H1 (cell line): ENCODE measurements at regions not wholly inside any gene's neighbourhood (a gene's known extent, or its start where the extent isn't known, plus 50 kb on each side); places are given as distances from the start of the nearest gene placed in this dataset.

Source experiments
- CTCF ChIA-PET: fragments of 300-600 bp; sonication (Branson Sonifier 250); formaldehyde crosslinking; loops from one replicate; lab custom pipeline; 2021; ENCODE audit not compliant: partially characterized antibody; lab: Charles Lee
- POLR2A ChIA-PET: fragments of 300-600 bp; sonication (Branson Sonifier 250); formaldehyde crosslinking; loops from one replicate; lab custom pipeline; 2021; ENCODE audit warnings: inconsistent platforms; ENCODE audit not compliant: partially characterized antibody; lab: Charles Lee
- DNase-seq, 2 experiments: peaks; one replicate each; pipeline versions ENCODE4 v3.0.0 to v3.0.0-alpha.2; 2010 to 2022; ENCODE audit warnings: low spot score in 2 of 2, low read depth in 1 of 2, mixed read lengths in 1 of 2
- FAIRE-seq: peaks from 2 replicates; lab custom pipeline; 2011; peaks lifted over from hg19 to GRCh38; lab: Jason Lieb, UNC
- H2AFZ ChIP-seq: 2 replicates; pipeline ENCODE4 v1.8.1; 2012; ENCODE audit warnings: low read length, inconsistent platforms
- H2AK5ac ChIP-seq: 2 replicates; pipeline ENCODE4 v1.6.1; 2013; ENCODE audit warnings: low read depth, low read length
- H2BK120ac ChIP-seq: replicated peaks from 2 replicates; pipeline ENCODE3; 2013; ENCODE audit warnings: low read depth, low read length, inconsistent platforms
- H2BK12ac ChIP-seq: 2 replicates; pipeline ENCODE4 v1.6.1; 2013; ENCODE audit warnings: low read depth, low read length
- H2BK15ac ChIP-seq: 2 replicates; pipeline ENCODE4 v1.6.1; 2013; ENCODE audit warnings: low read length
- H2BK20ac ChIP-seq: 2 replicates; pipeline ENCODE4 v1.6.1; 2013; ENCODE audit warnings: low read length
- H2BK5ac ChIP-seq: 2 replicates; pipeline ENCODE4 v1.6.1; 2013; ENCODE audit warnings: low read depth, low read length
- H3K14ac ChIP-seq: 2 replicates; pipeline ENCODE4 v1.6.1; 2013; ENCODE audit warnings: inconsistent platforms; ENCODE audit not compliant: insufficient read length
- H3K18ac ChIP-seq: 2 replicates; pipeline ENCODE4 v1.6.1; 2013; ENCODE audit warnings: low read length; ENCODE audit errors: extremely low read depth
- H3K23ac ChIP-seq: 2 replicates; pipeline ENCODE4 v1.6.1; 2013; ENCODE audit warnings: inconsistent platforms; ENCODE audit not compliant: insufficient read length
- H3K23me2 ChIP-seq: 2 replicates; pipeline ENCODE4 v1.6.1; 2013; ENCODE audit warnings: low read depth, low read length
- H3K27ac ChIP-seq: 2 replicates; pipeline ENCODE4 v1.6.1; 2011; ENCODE audit warnings: low read depth, low read length, inconsistent platforms
- H3K27me3 ChIP-seq, 4 experiments: replicated peaks in 1 of 4; 1 replicate in 1 of 4; 2 replicates in 3 of 4; pipeline versions ENCODE4 v1.6.1 to v1.8.1; 2011 to 2013; ENCODE audit warnings: low read length in 3 of 4, mild to moderate bottlenecking in 3 of 4, inconsistent platforms in 2 of 4, mixed read lengths in 2 of 4, moderate library complexity in 1 of 4; ENCODE audit not compliant: control insufficient read depth in 3 of 4, insufficient read depth in 3 of 4; ENCODE audit errors: extremely low read depth in 1 of 4
- H3K36me3 ChIP-seq, 4 experiments: 2 replicates each; pipeline versions ENCODE4 v1.6.1 to v1.8.1; 2011 to 2013; ENCODE audit warnings: mild to moderate bottlenecking in 4 of 4, low read length in 3 of 4, moderate library complexity in 2 of 4, control low read depth in 1 of 4, inconsistent platforms in 1 of 4; ENCODE audit not compliant: insufficient read depth in 4 of 4, control insufficient read depth in 2 of 4
- H3K4ac ChIP-seq: replicated peaks from 2 replicates; pipeline ENCODE3; 2013; ENCODE audit warnings: low read length, low read depth, mixed read lengths, inconsistent platforms; ENCODE audit not compliant: insufficient read length
- H3K4me1 ChIP-seq, 4 experiments: replicated peaks in 1 of 4; 1 replicate in 1 of 4; 2 replicates in 3 of 4; pipeline versions ENCODE4 v1.6.1 to v1.8.1; 2011 to 2013; ENCODE audit warnings: low read length in 3 of 4, inconsistent platforms in 2 of 4, mixed read lengths in 1 of 4; ENCODE audit not compliant: insufficient read depth in 4 of 4, control insufficient read depth in 3 of 4
- H3K4me2 ChIP-seq, 2 experiments: 2 replicates each; pipeline versions ENCODE4 v1.6.1 to v1.8.1; 2011 to 2013; ENCODE audit warnings: low read depth in 2 of 2, low read length in 2 of 2, control low read depth in 1 of 2, inconsistent platforms in 1 of 2, mild to moderate bottlenecking in 1 of 2; ENCODE audit not compliant: insufficient read depth in 1 of 2
- H3K4me3 ChIP-seq, 4 experiments: fragments of 200-600, 300-600 bp in 1 of 4; sonication (generic), shearing (Covaris generic), sonication (Bioruptor Twin) in 1 of 4; 2 replicates each; pipeline versions ENCODE4 v1.5.1 to v1.8.1; 2011 to 2016; ENCODE audit warnings: low read length in 4 of 4, low read depth in 3 of 4, control low read depth in 2 of 4, inconsistent platforms in 2 of 4, mild to moderate bottlenecking in 2 of 4, mixed read lengths in 1 of 4, moderate library complexity in 1 of 4; ENCODE audit not compliant: insufficient read depth in 2 of 4; ENCODE audit errors: extremely low read depth in 1 of 4
- H3K56ac ChIP-seq: replicated peaks from 2 replicates; pipeline ENCODE3; 2013; ENCODE audit warnings: low read depth, mild to moderate bottlenecking, mixed read lengths, low read length, inconsistent platforms; ENCODE audit not compliant: insufficient read length
- H3K79me1 ChIP-seq: 2 replicates; pipeline ENCODE4 v1.6.1; 2013; ENCODE audit warnings: low read depth, low read length, control low read depth
- H3K79me2 ChIP-seq, 2 experiments: 2 replicates each; pipeline versions ENCODE4 v1.6.1 to v1.8.1; 2012 to 2013; ENCODE audit warnings: low read length in 2 of 2, mild to moderate bottlenecking in 2 of 2, inconsistent platforms in 1 of 2; ENCODE audit not compliant: insufficient read depth in 2 of 2, control insufficient read depth in 1 of 2
- H3K9ac ChIP-seq, 4 experiments: replicated peaks in 1 of 4; 1 replicate in 1 of 4; 2 replicates in 3 of 4; pipeline versions ENCODE4 v1.6.1 to v1.8.1; 2011 to 2013; ENCODE audit warnings: low read depth in 3 of 4, low read length in 3 of 4, control low read depth in 2 of 4, mild to moderate bottlenecking in 2 of 4, moderate library complexity in 2 of 4, inconsistent platforms in 1 of 4; ENCODE audit errors: extremely low read depth in 1 of 4
- H3K9me3 ChIP-seq, 2 experiments: 2 replicates each; pipeline versions ENCODE4 v1.6.1 to v1.8.1; 2012 to 2013; ENCODE audit warnings: mild to moderate bottlenecking in 2 of 2, moderate library complexity in 2 of 2, control low read depth in 1 of 2, inconsistent platforms in 1 of 2, low read depth in 1 of 2, low read length in 1 of 2, mixed read lengths in 1 of 2; ENCODE audit not compliant: insufficient read depth in 2 of 2
- H4K20me1 ChIP-seq, 2 experiments: replicated peaks in 1 of 2; 2 replicates each; pipeline versions ENCODE3 to v1.8.1; 2011 to 2013; ENCODE audit warnings: inconsistent platforms in 2 of 2, low read length in 2 of 2, mild to moderate bottlenecking in 1 of 2; ENCODE audit not compliant: insufficient read depth in 2 of 2, control insufficient read depth in 1 of 2
- H4K5ac ChIP-seq: 2 replicates; pipeline ENCODE4 v1.6.1; 2013; ENCODE audit warnings: low read length, low read depth, mixed read lengths, inconsistent platforms; ENCODE audit not compliant: insufficient read length
- H4K8ac ChIP-seq: 2 replicates; pipeline ENCODE4 v1.8.0; 2013; ENCODE audit warnings: mild to moderate bottlenecking, moderate library complexity, low read length, inconsistent platforms; ENCODE audit not compliant: insufficient read depth; ENCODE audit errors: extremely low read depth
- H4K91ac ChIP-seq: replicated peaks from 2 replicates; pipeline ENCODE3; 2013; ENCODE audit warnings: low read length, mixed read lengths, inconsistent platforms; ENCODE audit not compliant: insufficient read length
- ASH2L ChIP-seq: fragments of 200-600, 300-600 bp; sonication (generic); IDR thresholded peaks from one replicate; pipeline ENCODE4 v1.7.1; 2017; ENCODE audit warnings: low read length
- BRCA1 ChIP-seq: IDR thresholded peaks from 2 replicates; pipeline ENCODE4 v1.6.1; 2012; ENCODE audit warnings: low read depth, low read length, improper control_type of control experiment
- CBX5 ChIP-seq: fragments of 300-800, 300-1000 bp; sonication (generic); IDR thresholded peaks from 2 replicates; pipeline ENCODE4 v1.7.1; 2016; ENCODE audit warnings: antibody characterized with exemption, low read length, low read depth
- CBX8 ChIP-seq: fragments of 300-800, 300-1000 bp; sonication (generic); IDR thresholded peaks from 2 replicates; pipeline ENCODE4 v1.7.1; 2016; ENCODE audit warnings: low read depth, low read length, borderline replicate concordance
- CHD2 ChIP-seq: IDR thresholded peaks from 2 replicates; pipeline ENCODE4 v1.6.1; 2012; ENCODE audit warnings: low read length, improper control_type of control experiment
- CREB1 ChIP-seq: IDR thresholded peaks from 2 replicates; pipeline ENCODE4 v1.6.1; 2012; ENCODE audit warnings: inconsistent platforms
- EZH2 ChIP-seq: fragments of 200-600 bp; sonication (generic); IDR thresholded peaks from 2 replicates; pipeline ENCODE4 v1.7.1; 2012; ENCODE audit warnings: low read depth, mild to moderate bottlenecking, moderate library complexity, low read length, inconsistent platforms; ENCODE audit not compliant: severe bottlenecking
- KDM5A ChIP-seq: fragments of 200-600 bp; IDR thresholded peaks from 2 replicates; pipeline ENCODE4 v1.7.1; 2012; ENCODE audit warnings: mild to moderate bottlenecking, low read length, inconsistent platforms, mixed read lengths
- NRF1 ChIP-seq: IDR thresholded peaks from 2 replicates; pipeline ENCODE4 v1.6.1; 2011; ENCODE audit warnings: mild to moderate bottlenecking, low read depth, low read length, improper control_type of control experiment
- POLR2A ChIP-seq, 2 experiments: IDR thresholded peaks; 1 replicate in 1 of 2; 2 replicates in 1 of 2; pipeline ENCODE4 v1.6.1; 2011; ENCODE audit warnings: low read depth in 2 of 2, low read length in 2 of 2, mild to moderate bottlenecking in 2 of 2; ENCODE audit errors: control extremely low read depth in 1 of 2
- POU5F1 ChIP-seq: IDR thresholded peaks from 2 replicates; pipeline ENCODE4 v1.6.1; 2011; ENCODE audit warnings: low read depth, mild to moderate bottlenecking, low read length, moderate library complexity
- RBBP5 ChIP-seq: IDR thresholded peaks from 2 replicates; pipeline ENCODE4 v1.7.1; 2012; ENCODE audit warnings: low read depth, mild to moderate bottlenecking, inconsistent platforms, low read length, moderate library complexity, borderline replicate concordance
- SIX5 ChIP-seq: IDR thresholded peaks from 2 replicates; pipeline ENCODE4 v1.6.1; 2011; ENCODE audit warnings: mild to moderate bottlenecking, low read depth, low read length
- SP1 ChIP-seq: IDR thresholded peaks from 2 replicates; pipeline ENCODE4 v1.6.1; 2011; ENCODE audit warnings: low read depth, low read length
- TBP ChIP-seq: IDR thresholded peaks from 2 replicates; pipeline ENCODE4 v1.6.1; 2011; ENCODE audit warnings: low read depth, low read length, improper control_type of control experiment
- YY1 ChIP-seq: IDR thresholded peaks from 2 replicates; pipeline ENCODE4 v1.6.1; 2011; ENCODE audit warnings: low read depth, mild to moderate bottlenecking, low read length
- WGBS, 2 experiments: shearing (Covaris generic) in 1 of 2; methylation state at CpG; one replicate each; pipeline versions ENCODE4 v1.1.6 to v1.1.7; 2013 to 2015; ENCODE audit warnings: low lambda C conversion rate in 2 of 2, mixed read lengths in 2 of 2, inconsistent platforms in 1 of 2, low coverage in 1 of 2, missing lambda C conversion rate in 1 of 2; ENCODE audit not compliant: insufficient replicate concordance in 2 of 2, insufficient coverage in 1 of 2, insufficient read length in 1 of 2; ENCODE audit errors: extremely low coverage in 1 of 2, missing lambda C conversion rate in 1 of 2; 5-methylcytosine and 5-hydroxymethylcytosine counted together
- TF ChIP-seq, protein P1 (sequence below): IDR thresholded peaks from 2 replicates; pipeline ENCODE4 v1.6.1; 2011; ENCODE audit warnings: low read length, improper control_type of control experiment

DNA sequence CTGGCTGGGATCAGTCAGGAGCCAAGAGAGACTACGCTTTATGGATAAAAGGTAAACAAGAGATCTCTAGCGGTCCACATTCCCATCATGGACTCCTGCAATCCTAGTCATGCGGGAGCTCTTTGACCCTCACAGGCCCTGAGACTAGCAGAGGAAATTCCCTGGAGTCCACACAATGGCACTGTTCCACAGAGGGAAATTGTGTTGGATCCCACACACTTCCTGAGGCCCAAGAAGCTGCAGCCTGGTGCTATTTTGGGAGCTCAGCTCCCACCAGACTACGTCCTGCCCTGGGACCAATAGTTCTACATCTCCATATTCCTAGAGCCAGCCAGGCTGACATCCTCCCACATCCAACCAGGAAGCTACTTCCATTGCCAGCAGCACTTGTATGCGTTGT, 2358.4 kb downstream of the PCDH9 start:
- H2BK20ac ChIP-seq: no peak overlapping the region
- H2BK120ac ChIP-seq: no peak overlapping the region
- H3K23me2 ChIP-seq: no peaks in the 10 kb centered on the region
- no peaks in the 10 kb centered on the region for H3K36me3 ChIP-seq
- H4K5ac ChIP-seq: no peak overlapping the region
- H4K8ac ChIP-seq: no peak overlapping the region
- no peak overlapping the region for H3K4me2 ChIP-seq
- no peak overlapping the region for H3K18ac ChIP-seq
- no peak for FAIRE-seq
- H3K56ac ChIP-seq: no peak overlapping the region
- POLR2A ChIA-PET: no interaction called here
- H3K4me1 ChIP-seq: no peaks in the 10 kb centered on the region
- no peaks in the 10 kb centered on the region for H3K79me2 ChIP-seq
- H2BK12ac ChIP-seq: no peak overlapping the region
- no peak overlapping the region for H3K9ac ChIP-seq
- H2AFZ ChIP-seq: no peak overlapping the region
- H3K4ac ChIP-seq: no peak overlapping the region
- H3K14ac ChIP-seq: no peak overlapping the region
- no peak overlapping the region for H3K27ac ChIP-seq
- H2BK5ac ChIP-seq: no peak overlapping the region
- 93% methylated on average over 5 of the region's 5 CpGs; no CpG with 5 or more reads in 1 of the 2 experiments for WGBS, 2 experiments
- no peaks in the 10 kb centered on the region for H3K79me1 ChIP-seq
- H3K27me3 ChIP-seq: no peaks in the 10 kb centered on the region
- no peak for DNase-seq
- no peak overlapping the region for H4K91ac ChIP-seq
- CTCF ChIA-PET: no interaction called here
- H4K20me1 ChIP-seq: no peaks in the 10 kb centered on the region
- no peak overlapping the region for H3K4me3 ChIP-seq
- no peak overlapping the region for H2AK5ac ChIP-seq
- H3K23ac ChIP-seq: no peak overlapping the region
- H2BK15ac ChIP-seq: no peak overlapping the region
- 0 out of 4 replicates have a peak, but pooled peaks cover 0 to 2% of the 10 kb centered on the region in 2 experiments for H3K9me3 ChIP-seq
- TF ChIP-seq KDM5A: no peak
- TF ChIP-seq, protein P1, sequence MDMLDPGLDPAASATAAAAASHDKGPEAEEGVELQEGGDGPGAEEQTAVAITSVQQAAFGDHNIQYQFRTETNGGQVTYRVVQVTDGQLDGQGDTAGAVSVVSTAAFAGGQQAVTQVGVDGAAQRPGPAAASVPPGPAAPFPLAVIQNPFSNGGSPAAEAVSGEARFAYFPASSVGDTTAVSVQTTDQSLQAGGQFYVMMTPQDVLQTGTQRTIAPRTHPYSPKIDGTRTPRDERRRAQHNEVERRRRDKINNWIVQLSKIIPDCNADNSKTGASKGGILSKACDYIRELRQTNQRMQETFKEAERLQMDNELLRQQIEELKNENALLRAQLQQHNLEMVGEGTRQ: no peak
- TF ChIP-seq RBBP5: no peak
- TF ChIP-seq YY1: no peak
- no peak for TF ChIP-seq ASH2L
- TF ChIP-seq POLR2A (IDR thresholded peaks at IDR 0.05; ENCODE audit: control extremely low read depth in 1 of 2, low read depth in 2 of 2, low read length in 2 of 2): no peak
- TF ChIP-seq CBX8: no peak
- TF ChIP-seq TBP: no peak
- no peak for TF ChIP-seq POU5F1
- no peak for TF ChIP-seq SIX5
- TF ChIP-seq SP1: no peak
- TF ChIP-seq CREB1: no peak
- TF ChIP-seq CBX5: no peak
- no peak for TF ChIP-seq BRCA1
- TF ChIP-seq NRF1: no peak
- no peak for TF ChIP-seq CHD2
- TF ChIP-seq EZH2: no peak
